HepG2 (cell line): ENCODE measurements at regions not wholly inside any gene's neighbourhood (a gene's known extent, or its start where the extent isn't known, plus 50 kb on each side); places are given as distances from the start of the nearest gene placed in this dataset.

Experiments used
- MED1 ChIP-seq: sonication (generic); formaldehyde crosslinking; IDR thresholded peaks from 2 replicates; pipeline ENCODE4 v1.4.0; 2020; ENCODE audit warnings: missing genetic modification reagents
- NR2C2 ChIP-seq: sonication (generic); formaldehyde crosslinking; IDR thresholded peaks from 2 replicates; pipeline ENCODE4 v1.4.0; 2020; ENCODE audit warnings: missing genetic modification reagents, mild to moderate bottlenecking, moderate library complexity, borderline replicate concordance
- POLR2AphosphoS5 ChIP-seq: IDR thresholded peaks from 2 replicates; pipeline ENCODE4 v1.6.1; 2012; ENCODE audit warnings: low read depth, low read length
- SMC3 ChIP-seq: IDR thresholded peaks from 2 replicates; pipeline ENCODE4 v1.6.1; 2011; ENCODE audit warnings: low read length, improper control_type of control experiment
- SP1 ChIP-seq, 2 experiments: fragments of 450-650 bp in 1 of 2; sonication (generic) in 1 of 2; formaldehyde crosslinking in 1 of 2; IDR thresholded peaks; 2 replicates each; pipeline versions ENCODE4 v1.4.0 to v1.6.1; 2016 to 2020; ENCODE audit warnings: missing genetic modification reagents in 1 of 2
- TF ChIP-seq, protein P1 (sequence below): sonication (generic); formaldehyde crosslinking; IDR thresholded peaks from 2 replicates; pipeline ENCODE4 v1.5.0; 2020; ENCODE audit warnings: mild to moderate bottlenecking, missing genetic modification reagents, moderate library complexity

DNA sequence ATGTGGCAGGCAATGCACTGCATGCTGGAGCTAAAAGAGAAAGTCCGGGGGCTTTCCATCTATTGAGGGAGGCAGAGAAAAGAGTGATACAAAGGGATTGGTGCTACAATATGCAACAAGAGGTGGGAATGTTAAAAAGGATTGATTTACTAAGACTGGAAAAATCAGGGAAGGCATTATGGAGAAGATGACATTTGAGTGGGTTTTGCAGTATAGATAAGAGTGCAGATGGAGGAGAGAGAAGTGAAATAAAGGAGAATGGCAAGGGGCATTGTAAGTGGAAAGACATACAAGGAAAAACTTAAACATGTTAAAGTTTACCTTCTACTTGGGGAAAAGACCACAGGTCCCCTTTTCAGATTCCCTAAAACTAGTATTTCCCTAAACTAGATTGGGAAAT, 399.4 kb downstream of the KCNRG start:
- TF ChIP-seq SMC3 (no peak), MED1 (CRISPR knock-in tag) (no peak), POLR2AphosphoS5 (no peak), SP1 (IDR thresholded peaks at IDR 0.05) (no peak), SP1 (CRISPR knock-in tag; IDR thresholded peaks at IDR 0.05) (no peak), NR2C2 (CRISPR knock-in tag) (no peak)
- TF ChIP-seq, protein P1, sequence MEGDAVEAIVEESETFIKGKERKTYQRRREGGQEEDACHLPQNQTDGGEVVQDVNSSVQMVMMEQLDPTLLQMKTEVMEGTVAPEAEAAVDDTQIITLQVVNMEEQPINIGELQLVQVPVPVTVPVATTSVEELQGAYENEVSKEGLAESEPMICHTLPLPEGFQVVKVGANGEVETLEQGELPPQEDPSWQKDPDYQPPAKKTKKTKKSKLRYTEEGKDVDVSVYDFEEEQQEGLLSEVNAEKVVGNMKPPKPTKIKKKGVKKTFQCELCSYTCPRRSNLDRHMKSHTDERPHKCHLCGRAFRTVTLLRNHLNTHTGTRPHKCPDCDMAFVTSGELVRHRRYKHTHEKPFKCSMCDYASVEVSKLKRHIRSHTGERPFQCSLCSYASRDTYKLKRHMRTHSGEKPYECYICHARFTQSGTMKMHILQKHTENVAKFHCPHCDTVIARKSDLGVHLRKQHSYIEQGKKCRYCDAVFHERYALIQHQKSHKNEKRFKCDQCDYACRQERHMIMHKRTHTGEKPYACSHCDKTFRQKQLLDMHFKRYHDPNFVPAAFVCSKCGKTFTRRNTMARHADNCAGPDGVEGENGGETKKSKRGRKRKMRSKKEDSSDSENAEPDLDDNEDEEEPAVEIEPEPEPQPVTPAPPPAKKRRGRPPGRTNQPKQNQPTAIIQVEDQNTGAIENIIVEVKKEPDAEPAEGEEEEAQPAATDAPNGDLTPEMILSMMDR (CRISPR knock-in tag) = no peak
